Activated CD4-positive, alpha-beta T cell treated with anti-CD3 and anti-CD28 coated beads for 24 hours (primary cell): ENCODE measurements at regions not wholly inside any gene's neighbourhood (a gene's known extent, or its start where the extent isn't known, plus 50 kb on each side); places are given as distances from the start of the nearest gene placed in this dataset.

Experiments used
- DNase-seq, 2 donors: peaks; one replicate each; pipeline ENCODE4 v3.0.0-alpha.2; 2020; ENCODE audit warnings: low read depth in 2 of 2

- DNase-seq: no peak
Observed at GRCh38 chr5:17891881-17892280, 257.6 kb downstream of the TAF11L14 start.

DNA sequence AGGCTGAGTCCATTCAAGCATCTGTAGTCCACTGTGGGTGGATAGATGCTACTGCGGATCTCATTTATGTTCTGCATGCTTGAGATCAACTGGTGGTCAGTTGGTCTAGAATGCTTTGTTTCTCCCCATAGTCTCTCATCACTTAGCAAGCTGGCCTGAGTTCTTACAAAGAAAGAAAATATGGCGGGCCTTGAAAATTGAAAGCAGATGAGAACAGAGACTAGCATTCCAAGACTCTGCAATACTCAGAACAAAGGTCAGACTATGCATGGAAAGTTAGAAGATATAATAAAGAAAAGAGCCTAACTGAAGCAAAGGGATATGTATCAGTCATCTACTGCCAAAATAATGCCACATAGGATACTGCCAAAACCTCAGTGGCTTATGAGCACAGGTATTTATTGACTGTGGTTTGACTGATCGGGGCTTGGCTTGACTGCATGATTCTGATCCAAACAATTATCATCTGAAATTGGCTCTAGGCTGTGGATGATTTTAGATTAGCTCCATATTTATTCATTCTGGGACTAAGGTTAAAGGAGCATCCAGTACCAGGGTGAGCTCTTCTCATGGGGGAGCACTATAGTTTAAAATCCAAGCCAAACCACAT lies 258.9 kb downstream of the TAF11L14 start:
- no peak for DNase-seq

- DNase-seq: no peak
Observed at GRCh38 chr5:17895288-17896033, 261.2 kb downstream of the TAF11L14 start.

DNA sequence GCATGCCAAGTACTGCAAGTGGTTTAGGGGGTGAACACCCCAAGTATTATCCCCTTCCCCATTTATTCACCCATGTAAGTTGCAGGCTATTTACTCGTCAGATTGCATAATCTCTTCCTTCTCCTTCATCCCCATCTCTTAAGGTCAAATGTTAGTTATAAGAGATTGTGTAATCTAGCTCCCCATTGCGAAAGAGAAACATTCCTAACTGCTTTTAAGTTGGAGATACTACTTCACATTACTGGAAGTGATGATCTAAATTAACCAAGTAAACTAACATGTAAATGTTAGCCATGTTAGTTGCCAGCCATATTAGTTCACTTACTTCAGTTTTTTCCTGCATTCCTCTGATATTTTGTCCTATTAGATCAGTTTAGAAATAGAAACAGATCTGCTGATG lies 262.3 kb downstream of the TAF11L14 start:
- no peak for DNase-seq

- DNase-seq: no peak
Observed at GRCh38 chr5:17897776-17898175, 263.5 kb downstream of the TAF11L14 start.

- DNase-seq: no peak
Observed at GRCh38 chr5:17898766-17899165, 264.5 kb downstream of the TAF11L14 start.

GRCh38 chr5:17907094-17907493 lies 272.8 kb downstream of the TAF11L14 start:
- DNase-seq: no peak

DNA sequence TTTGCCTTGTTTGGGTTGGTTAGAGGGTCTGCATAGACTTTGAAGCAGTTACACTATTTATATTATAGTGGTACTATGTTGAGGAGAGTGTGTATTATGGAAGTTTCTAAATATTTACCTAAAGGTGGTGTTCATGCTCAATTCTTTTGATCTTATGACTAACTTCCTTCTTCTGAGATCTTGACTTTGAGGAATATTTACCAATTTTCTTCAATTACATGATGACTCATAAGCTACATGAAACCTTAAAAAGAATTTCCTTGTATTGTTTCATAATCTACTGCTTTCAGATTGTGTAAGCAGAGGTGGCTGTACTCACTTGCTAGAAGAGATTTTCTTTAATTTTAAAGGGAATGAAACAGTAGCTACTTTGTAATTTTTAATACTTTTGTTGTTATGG lies 276.1 kb downstream of the TAF11L14 start:
- DNase-seq: no peak

DNA sequence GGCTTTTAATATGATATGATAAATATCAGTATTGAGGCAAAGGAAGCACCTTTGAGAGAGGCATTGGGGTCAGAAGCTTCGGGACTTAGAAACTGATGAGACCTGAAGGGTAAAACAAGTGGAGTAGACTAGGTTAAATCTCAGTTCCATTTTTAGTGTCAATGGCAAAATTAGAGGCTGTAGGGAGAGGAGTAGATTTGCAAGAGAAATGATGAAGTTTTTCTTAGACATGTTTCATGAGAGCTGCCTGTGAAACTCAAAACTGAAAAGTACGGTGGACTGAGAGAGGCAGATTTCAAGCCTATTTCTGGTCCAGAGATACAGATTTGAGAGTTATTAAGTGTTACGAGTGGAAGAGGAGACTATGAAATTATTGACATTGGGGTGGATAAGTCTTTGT lies 278.5 kb downstream of the TAF11L14 start:
- DNase-seq: no peak

GRCh38 chr5:17916446-17916845 lies 282.2 kb downstream of the TAF11L14 start:
- DNase-seq: no peak

DNA sequence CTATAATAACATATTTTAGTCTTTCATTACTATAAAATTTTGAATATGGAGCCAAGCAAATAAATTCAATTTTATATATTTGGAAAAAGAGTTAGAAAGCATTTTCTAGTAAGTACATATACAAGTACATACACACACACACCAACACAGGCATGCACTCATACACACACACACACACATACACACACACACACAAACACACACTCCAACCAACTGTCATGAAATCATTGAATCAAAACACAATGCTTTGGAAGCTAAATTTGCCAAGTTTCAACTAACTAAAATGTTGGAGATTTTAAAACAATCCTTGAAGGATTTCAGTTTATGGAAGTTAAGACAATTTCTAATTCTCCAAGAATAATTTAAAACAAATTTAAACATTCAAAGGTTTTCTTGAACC lies 283.2 kb downstream of the TAF11L14 start:
- DNase-seq: no peak

DNA sequence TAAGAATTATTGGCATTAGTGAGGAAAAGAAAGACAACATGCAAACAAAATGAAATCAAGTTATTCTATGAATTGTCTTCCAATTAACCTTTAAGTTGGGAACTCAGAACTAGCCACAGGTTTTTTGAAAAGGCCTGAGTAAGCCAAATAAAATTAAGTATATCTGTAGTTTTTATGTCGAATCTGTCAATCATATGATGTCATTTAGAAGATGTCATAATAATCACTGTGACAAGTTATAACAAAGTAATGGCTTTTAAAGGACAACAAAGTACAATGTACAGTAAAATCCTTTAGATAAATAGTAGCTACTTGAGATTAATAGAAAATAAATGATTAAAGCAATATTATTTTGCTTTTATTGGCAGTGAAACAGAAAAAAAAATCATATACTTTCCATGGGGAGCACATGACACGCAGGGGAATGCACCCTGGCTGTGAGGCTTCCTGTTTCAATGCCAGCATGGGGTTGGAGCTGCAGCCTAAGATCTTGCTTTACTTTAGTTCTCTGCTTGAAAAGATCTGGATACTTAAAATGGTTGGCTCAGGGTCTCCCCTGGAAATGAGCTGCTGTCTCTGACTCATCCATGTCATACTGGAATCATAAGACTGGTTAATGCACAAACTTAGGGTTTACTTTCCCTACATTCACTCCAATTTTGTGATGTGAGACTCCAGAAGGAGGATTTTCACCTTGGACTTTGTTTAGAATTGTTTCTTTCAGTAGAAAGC lies 284.3 kb downstream of the TAF11L14 start:
- no peak for DNase-seq

- DNase-seq: no peak
Observed at GRCh38 chr5:17925276-17925675, 291.0 kb downstream of the TAF11L14 start.

GRCh38 chr5:17928581-17928981 lies 294.3 kb downstream of the TAF11L14 start:
- DNase-seq: no peak

- no peak for DNase-seq
Observed at GRCh38 chr5:17929171-17929570, 294.9 kb downstream of the TAF11L14 start.

GRCh38 chr5:17930346-17930745 lies 296.1 kb downstream of the TAF11L14 start:
- no peak for DNase-seq

GRCh38 chr5:17944046-17944445 lies 309.8 kb downstream of the TAF11L14 start:
- DNase-seq: no peak

GRCh38 chr5:17947029-17947428 lies 312.8 kb downstream of the TAF11L14 start:
- no peak for DNase-seq

GRCh38 chr5:17951392-17952169 lies 317.3 kb downstream of the TAF11L14 start:
- no peak for DNase-seq

DNA sequence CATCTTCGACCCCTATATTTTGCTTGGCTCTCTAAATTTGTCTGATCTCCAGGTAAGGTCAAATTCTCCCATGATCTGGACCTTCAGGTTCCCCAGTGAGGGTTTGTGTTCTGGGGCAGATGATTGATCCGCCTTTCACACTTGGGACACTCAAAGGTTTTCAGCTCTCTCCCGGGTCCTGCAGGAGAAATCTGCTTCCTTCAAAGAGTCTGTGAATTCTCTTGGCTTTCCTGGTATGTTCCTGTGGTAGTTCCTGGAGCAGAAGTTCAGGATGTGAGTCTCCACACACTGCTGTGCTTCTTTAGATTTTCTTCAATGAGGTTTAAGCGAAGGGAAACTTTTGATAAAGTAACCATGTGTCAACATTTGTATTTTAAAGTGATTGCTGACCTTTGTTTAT lies 318.0 kb downstream of the TAF11L14 start:
- DNase-seq: no peak

GRCh38 chr5:17964067-17964466 lies 329.8 kb downstream of the TAF11L14 start:
- DNase-seq: no peak
